HG02759 (cell line): ENCODE measurements at regions not wholly inside any gene's neighbourhood (a gene's known extent, or its start where the extent isn't known, plus 50 kb on each side); places are given as distances from the start of the nearest gene placed in this dataset.
"Not testable (repeated sequence)": the region's sequence is repeated elsewhere in the genome, so short reads cannot be mapped to it uniquely, and the experiment has no call there.

Experiments used
- ATAC-seq: cut with Tn5 transposase; IDR thresholded peaks from one replicate; pipeline ENCODE4 v1.9.1; 2021; ENCODE audit warnings: mild to moderate bottlenecking, moderate library complexity; ENCODE audit not compliant: unreplicated experiment

- peak; percentile 78 for ATAC-seq
These were observed 68.5 kb downstream of the TMCO5A start for GRCh38 chr15:38002883-38003477.

DNA sequence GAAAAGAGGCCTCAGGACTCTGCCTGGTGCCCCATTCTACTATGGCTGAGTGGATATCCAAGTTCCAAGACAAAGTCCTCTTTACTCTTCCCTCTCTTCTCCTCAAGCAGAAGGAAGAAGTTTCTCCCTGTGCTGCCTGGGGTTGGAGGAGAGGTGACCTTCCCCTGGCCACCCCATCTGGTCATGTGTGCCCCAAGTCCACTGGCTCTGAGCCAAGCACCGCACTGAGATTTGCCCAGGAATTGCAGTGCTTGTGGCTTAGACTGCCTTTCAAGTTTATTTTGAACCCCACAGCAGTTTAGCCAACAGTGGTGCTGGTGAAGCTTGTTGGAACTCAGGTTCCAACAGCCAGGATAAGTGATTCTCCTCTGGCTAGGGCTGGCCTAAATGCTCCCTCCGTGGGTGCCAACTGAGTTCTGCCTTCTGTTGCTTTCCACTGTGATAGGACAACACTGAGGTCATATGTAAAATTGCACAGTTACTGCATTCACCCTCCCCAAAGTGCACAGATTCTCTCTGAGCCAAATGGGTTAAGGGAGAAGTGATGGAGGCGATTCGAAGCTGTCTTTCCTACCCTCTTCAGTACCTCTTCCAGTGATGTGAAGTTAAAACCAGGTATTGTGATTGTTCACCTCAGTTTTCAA lies 69.9 kb downstream of the TMCO5A start:
- ATAC-seq, result no peak

- no peak for ATAC-seq
These were observed 71.7 kb downstream of the TMCO5A start for GRCh38 chr15:38005953-38006808.

DNA sequence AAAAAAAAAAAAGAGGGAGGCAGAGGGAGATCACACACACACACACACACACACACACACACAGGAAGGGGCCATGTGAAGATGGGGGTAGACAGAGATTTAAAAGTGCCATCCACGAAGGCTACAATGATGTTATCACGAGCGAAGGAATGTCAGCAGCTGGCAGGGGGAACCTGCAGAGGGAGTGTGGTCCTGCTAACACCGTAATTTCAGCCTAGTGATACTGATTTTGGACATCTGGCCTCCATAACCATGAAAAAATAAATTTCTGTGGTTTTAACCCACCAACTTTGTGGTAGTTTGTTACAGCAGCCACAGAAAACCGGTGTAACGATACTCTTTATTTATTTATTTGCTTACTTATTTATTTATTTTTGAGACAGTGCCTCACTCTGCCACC lies 76.0 kb downstream of the TMCO5A start:
- no peak for ATAC-seq

GRCh38 chr15:38012894-38013293 lies 78.5 kb downstream of the TMCO5A start:
- ATAC-seq, result no peak

GRCh38 chr15:38017721-38018120 lies 83.3 kb downstream of the TMCO5A start:
- ATAC-seq, result no peak

DNA sequence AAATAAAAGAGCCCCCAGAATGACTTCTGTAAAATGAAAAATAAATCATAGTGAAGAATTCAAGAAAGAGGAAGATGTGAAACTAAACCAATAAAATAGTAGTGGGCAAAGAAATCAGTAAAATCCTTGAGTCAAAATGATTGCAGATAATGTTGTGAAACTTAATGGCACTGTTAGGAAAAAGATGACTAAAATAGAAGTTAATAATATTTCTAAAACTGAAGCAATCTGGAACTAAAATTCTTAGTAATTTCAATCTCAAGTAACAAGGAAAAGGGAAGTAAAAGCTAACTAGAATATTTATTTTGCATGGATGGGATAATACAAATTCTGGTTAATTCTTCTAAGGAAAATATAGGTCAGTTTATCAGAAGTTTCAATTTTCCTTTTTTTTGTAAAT lies 84.6 kb downstream of the TMCO5A start:
- ATAC-seq, result no peak

- ATAC-seq, result no peak
These were observed 86.8 kb downstream of the TMCO5A start for GRCh38 chr15:38021259-38021658.

- ATAC-seq, result no peak
These were observed 90.1 kb downstream of the TMCO5A start for GRCh38 chr15:38024293-38025091.

- not testable (repeated sequence) for ATAC-seq
These were observed 91.2 kb downstream of the TMCO5A start for GRCh38 chr15:38025656-38026055.

GRCh38 chr15:38028869-38029268 lies 94.4 kb downstream of the TMCO5A start:
- ATAC-seq, result no peak

GRCh38 chr15:38029736-38030135 lies 95.3 kb downstream of the TMCO5A start:
- no peak for ATAC-seq

DNA sequence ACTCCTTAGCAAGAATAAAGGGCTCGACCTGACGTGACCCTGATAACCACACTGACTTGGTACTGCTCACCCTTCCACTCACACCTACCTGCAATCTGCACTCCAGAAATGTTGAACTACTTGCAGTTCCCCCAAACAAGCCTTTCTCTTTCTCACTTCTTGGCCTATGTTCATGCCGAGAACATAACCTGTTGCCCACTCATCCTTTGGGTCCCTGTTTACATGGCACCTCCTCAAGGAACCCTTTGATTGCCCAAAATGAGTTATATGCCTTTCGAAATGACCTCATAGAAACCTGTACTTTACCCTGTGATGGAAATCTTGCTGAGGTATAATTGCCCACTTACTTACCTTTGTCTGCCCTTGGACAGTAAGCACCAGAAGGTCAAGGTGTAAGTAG lies 96.2 kb downstream of the TMCO5A start:
- ATAC-seq, result no peak

- ATAC-seq, result no peak
These were observed 101.3 kb downstream of the TMCO5A start for GRCh38 chr15:38035701-38036100.

- ATAC-seq, result no peak
These were observed 102.4 kb downstream of the TMCO5A start for GRCh38 chr15:38036790-38037338.

- ATAC-seq, result no peak
These were observed 104.4 kb downstream of the TMCO5A start for GRCh38 chr15:38038659-38039442.

GRCh38 chr15:38040615-38041014 lies 106.2 kb downstream of the TMCO5A start:
- ATAC-seq, result no peak

- no peak for ATAC-seq
These were observed 107.1 kb downstream of the TMCO5A start for GRCh38 chr15:38041576-38041975.

GRCh38 chr15:38042211-38042610 lies 107.8 kb downstream of the TMCO5A start:
- ATAC-seq, result no peak
